Fibroblast of lung (primary cell): ENCODE measurements at regions not wholly inside any gene's neighbourhood (a gene's known extent, or its start where the extent isn't known, plus 50 kb on each side); places are given as distances from the start of the nearest gene placed in this dataset.

Experiments used
- DNase-seq, 2 donors: peaks; one replicate each; pipeline versions ENCODE4 v3.0.0 to v3.0.0-alpha.2; 2010; ENCODE audit warnings: low read depth in 2 of 2
- H2AFZ ChIP-seq: 2 replicates; pipeline ENCODE4 v1.5.1; 2012; ENCODE audit warnings: low read length, control low read depth, inconsistent platforms
- H3K27ac ChIP-seq: 2 replicates; pipeline ENCODE4 v1.5.1; 2011; ENCODE audit warnings: low read length, control low read depth; ENCODE audit not compliant: insufficient read depth
- H3K27me3 ChIP-seq: 2 replicates; pipeline ENCODE4 v1.5.1; 2011; ENCODE audit warnings: mild to moderate bottlenecking, low read length; ENCODE audit not compliant: control insufficient read depth, insufficient read depth
- H3K36me3 ChIP-seq: 2 replicates; pipeline ENCODE4 v1.5.1; 2011; ENCODE audit warnings: low read length; ENCODE audit not compliant: control insufficient read depth, insufficient read depth
- H3K4me1 ChIP-seq: 2 replicates; pipeline ENCODE4 v1.5.1; 2011; ENCODE audit warnings: low read length; ENCODE audit not compliant: control insufficient read depth, insufficient read depth; ENCODE audit errors: extremely low read depth
- H3K4me2 ChIP-seq: 2 replicates; pipeline ENCODE4 v1.5.1; 2011; ENCODE audit warnings: low read length, control low read depth; ENCODE audit not compliant: insufficient read depth; ENCODE audit errors: extremely low read depth
- H3K4me3 ChIP-seq, 4 experiments: fragments of 200-600 bp in 1 of 4; sonication (generic) in 1 of 4; replicated peaks in 1 of 4; 2 replicates each; pipeline ENCODE4 v1.5.1; 2011 to 2016; ENCODE audit warnings: low read length in 4 of 4, low read depth in 3 of 4, mild to moderate bottlenecking in 3 of 4, control low read depth in 2 of 4, inconsistent platforms in 1 of 4, mixed read lengths in 1 of 4; ENCODE audit not compliant: insufficient read depth in 1 of 4; ENCODE audit errors: control extremely low read depth in 1 of 4
- H3K79me2 ChIP-seq: 2 replicates; pipeline ENCODE4 v1.5.1; 2012; ENCODE audit warnings: mild to moderate bottlenecking, low read length, inconsistent platforms; ENCODE audit not compliant: control insufficient read depth, insufficient read depth
- H3K9ac ChIP-seq: 2 replicates; pipeline ENCODE4 v1.5.1; 2011; ENCODE audit warnings: mild to moderate bottlenecking, low read length, control low read depth; ENCODE audit not compliant: insufficient read depth
- H3K9me3 ChIP-seq: 2 replicates; pipeline ENCODE4 v1.5.1; 2012; ENCODE audit warnings: low read depth, low read length; ENCODE audit not compliant: control insufficient read depth, insufficient read depth
- H4K20me1 ChIP-seq: 2 replicates; pipeline ENCODE4 v1.5.1; 2011; ENCODE audit warnings: low read length; ENCODE audit not compliant: control insufficient read depth, insufficient read depth; ENCODE audit errors: extremely low read depth
- CTCF ChIP-seq, 2 donors: IDR thresholded peaks in 1 of 2; conservative IDR thresholded peaks in 1 of 2; 1 replicate in 1 of 2; 2 replicates in 1 of 2; pipeline ENCODE4 v1.5.1; 2011 to 2012; ENCODE audit warnings: low read length in 2 of 2, control low read depth in 1 of 2, inconsistent platforms in 1 of 2, low read depth in 1 of 2, mild to moderate bottlenecking in 1 of 2
- EZH2 ChIP-seq: IDR thresholded peaks from 2 replicates; pipeline ENCODE4 v1.5.1; 2012; ENCODE audit warnings: low read length, control low read depth, mild to moderate bottlenecking; ENCODE audit errors: missing control alignments

GRCh38 chr5:142493875-142494518 is 169.2 kb upstream of the SPRY4 start:
- no peak for DNase-seq

GRCh38 chr5:142492781-142493281 is 168.0 kb upstream of the SPRY4 start:
- Histone ChIP-seq H3K27me3 (no peaks in the 10 kb centered on the region), H2AFZ (peak overlapping the region; percentile 72), H3K79me2 (no peaks in the 10 kb centered on the region), H3K4me2 (peak overlapping the region; percentile 85), H3K27ac (peak overlapping the region; percentile 34), H3K9ac (no peak overlapping the region), H3K36me3 (no peaks in the 10 kb centered on the region), H3K4me3 (peak overlapping the region in 2 of 4 experiments; percentile 21 to 23), H3K4me1 (peaks cover 3% of the 10 kb centered on the region), H3K9me3 (no peaks in the 10 kb centered on the region), H4K20me1 (no peaks in the 10 kb centered on the region)
- no peak for TF ChIP-seq CTCF (conservative IDR thresholded peaks at IDR 0.05 in 1 of 2, IDR thresholded peaks at IDR 0.05 in 1 of 2; ENCODE audit: low read depth in 1 of 2, low read length in 2 of 2)
- TF ChIP-seq EZH2 = no peak
- peak; percentile 39 to 82 for DNase-seq

More at GRCh38 chr5:142493875-142494518, 169.2 kb upstream of the SPRY4 start:
- Histone ChIP-seq H3K79me2 (no peaks in the 10 kb centered on the region), H3K27me3 (no peaks in the 10 kb centered on the region), H3K9me3 (no peaks in the 10 kb centered on the region), H4K20me1 (no peaks in the 10 kb centered on the region), H3K4me3 (no peak overlapping the region), H3K4me2 (no peak overlapping the region), H3K27ac (no peak overlapping the region), H3K36me3 (no peaks in the 10 kb centered on the region), H3K4me1 (peaks cover 3% of the 10 kb centered on the region), H3K9ac (no peak overlapping the region), H2AFZ (no peak overlapping the region)
- no peak for TF ChIP-seq CTCF (conservative IDR thresholded peaks at IDR 0.05 in 1 of 2, IDR thresholded peaks at IDR 0.05 in 1 of 2; ENCODE audit: low read depth in 1 of 2, low read length in 2 of 2)
- no peak for TF ChIP-seq EZH2

GRCh38 chr5:142491679-142492078 is 166.9 kb upstream of the SPRY4 start:
- Histone ChIP-seq H2AFZ (no peak overlapping the region), H3K36me3 (no peaks in the 10 kb centered on the region), H3K4me1 (peaks cover 3% of the 10 kb centered on the region), H3K27me3 (no peaks in the 10 kb centered on the region), H3K4me3 (no peak overlapping the region), H3K9me3 (no peaks in the 10 kb centered on the region), H3K79me2 (no peaks in the 10 kb centered on the region), H4K20me1 (no peaks in the 10 kb centered on the region), H3K4me2 (no peak overlapping the region), H3K9ac (no peak overlapping the region), H3K27ac (no peak overlapping the region)
- TF ChIP-seq CTCF (conservative IDR thresholded peaks at IDR 0.05 in 1 of 2, IDR thresholded peaks at IDR 0.05 in 1 of 2; ENCODE audit: low read depth in 1 of 2, low read length in 2 of 2) = no peak
- no peak for TF ChIP-seq EZH2
- no peak for DNase-seq
